HepG2 (cell line): ENCODE measurements at regions not wholly inside any gene's neighbourhood (a gene's known extent, or its start where the extent isn't known, plus 50 kb on each side); places are given as distances from the start of the nearest gene placed in this dataset.

Experiments
- AGO1 ChIP-seq: fragments of 200-400 bp; formaldehyde crosslinking; IDR thresholded peaks from 2 replicates; pipeline ENCODE4 v1.6.1; 2017; ENCODE audit warnings: mild to moderate bottlenecking, low read depth, low read length, moderate library complexity; ENCODE audit not compliant: poor library complexity, severe bottlenecking
- ATRX ChIP-seq: sonication (generic); formaldehyde crosslinking; IDR thresholded peaks from 2 replicates; pipeline ENCODE4 v1.4.0; 2020; ENCODE audit warnings: missing genetic modification reagents, borderline replicate concordance
- ERF ChIP-seq: IDR thresholded peaks from 2 replicates; pipeline ENCODE4 v1.6.1; 2018; ENCODE audit warnings: missing biosample characterization, missing genetic modification reagents
- ETV5 ChIP-seq: IDR thresholded peaks from 2 replicates; pipeline ENCODE4 v1.6.1; 2018; ENCODE audit warnings: missing biosample characterization, missing genetic modification reagents, inconsistent platforms, borderline replicate concordance
- GATAD1 ChIP-seq: IDR thresholded peaks from 2 replicates; pipeline ENCODE4 v1.6.1; 2016; ENCODE audit warnings: missing genetic modification reagents, missing compliant biosample characterization
- HMG20B ChIP-seq: conservative IDR thresholded peaks from 2 replicates; pipeline ENCODE4 v1.6.1; 2016; ENCODE audit warnings: missing genetic modification reagents, missing compliant biosample characterization
- HOXA3 ChIP-seq: sonication (generic); formaldehyde crosslinking; IDR thresholded peaks from 2 replicates; pipeline ENCODE4 v1.5.0; 2020; ENCODE audit warnings: missing genetic modification reagents
- KAT2B ChIP-seq: fragments of 150-350 bp; IDR thresholded peaks from 2 replicates; pipeline ENCODE4 v1.6.1; 2014; ENCODE audit warnings: low read depth, low read length, borderline replicate concordance
- KDM2A ChIP-seq: sonication (generic); formaldehyde crosslinking; IDR thresholded peaks from 2 replicates; pipeline ENCODE4 v1.4.0; 2020; ENCODE audit warnings: low read depth, missing genetic modification reagents, borderline replicate concordance
- MBNL3 ChIP-seq: fragments of 250-450 bp; sonication (Bioruptor Pico); conservative IDR thresholded peaks from 2 replicates; pipeline ENCODE4 v1.8.0; 2022; ENCODE audit warnings: mild to moderate bottlenecking, inconsistent platforms
- NFIB ChIP-seq: sonication (generic); formaldehyde crosslinking; IDR thresholded peaks from 2 replicates; pipeline ENCODE4 v1.9.0; 2021; ENCODE audit warnings: missing genetic modification reagents, mild to moderate bottlenecking, borderline replicate concordance
- RBAK ChIP-seq: sonication (generic); formaldehyde crosslinking; IDR thresholded peaks from 2 replicates; pipeline ENCODE4 v1.5.1; 2020; ENCODE audit warnings: mild to moderate bottlenecking, missing genetic modification reagents
- REXO4 ChIP-seq: sonication (generic); formaldehyde crosslinking; IDR thresholded peaks from 2 replicates; pipeline ENCODE4 v1.8.0; 2022; ENCODE audit warnings: missing genetic modification reagents, mild to moderate bottlenecking, borderline replicate concordance
- RNF2 ChIP-seq: fragments of 450-650 bp; conservative IDR thresholded peaks from 2 replicates; pipeline ENCODE4 v1.6.1; 2016; ENCODE audit warnings: low read depth
- SMAD3 ChIP-seq: sonication (generic); formaldehyde crosslinking; IDR thresholded peaks from 2 replicates; pipeline ENCODE4 v1.4.0; 2020; ENCODE audit warnings: missing genetic modification reagents
- TARDBP ChIP-seq: sonication (generic); formaldehyde crosslinking; IDR thresholded peaks from 2 replicates; pipeline ENCODE4 v1.8.0; 2022; ENCODE audit warnings: mild to moderate bottlenecking, missing genetic modification reagents
- TSC22D2 ChIP-seq: sonication (generic); formaldehyde crosslinking; IDR thresholded peaks from 2 replicates; pipeline ENCODE4 v1.5.1; 2020; ENCODE audit warnings: missing genetic modification reagents, mild to moderate bottlenecking, borderline replicate concordance
- YY1 ChIP-seq: IDR thresholded peaks from 2 replicates; pipeline ENCODE4 v1.6.1; 2011; ENCODE audit warnings: low read length, low read depth, moderate library complexity, mild to moderate bottlenecking; ENCODE audit not compliant: insufficient read depth, insufficient replicate concordance
- ZNF34 ChIP-seq: sonication (generic); formaldehyde crosslinking; IDR thresholded peaks from 2 replicates; pipeline ENCODE4 v1.4.0; 2020; ENCODE audit warnings: mild to moderate bottlenecking, missing genetic modification reagents, borderline replicate concordance
- ZNF451 ChIP-seq: sonication (generic); formaldehyde crosslinking; IDR thresholded peaks from 2 replicates; pipeline ENCODE4 v1.5.0; 2020; ENCODE audit warnings: mild to moderate bottlenecking, missing genetic modification reagents
- ZNF556 ChIP-seq: sonication (generic); formaldehyde crosslinking; IDR thresholded peaks from 2 replicates; pipeline ENCODE4 v1.4.0; 2020; ENCODE audit warnings: mild to moderate bottlenecking, missing genetic modification reagents, borderline replicate concordance
- ZNF678 ChIP-seq: sonication (generic); formaldehyde crosslinking; IDR thresholded peaks from 2 replicates; pipeline ENCODE4 v1.4.0; 2020; ENCODE audit warnings: mild to moderate bottlenecking, missing genetic modification reagents
- ZNF883 ChIP-seq: sonication (generic); formaldehyde crosslinking; IDR thresholded peaks from 2 replicates; pipeline ENCODE4 v1.5.1; 2020; ENCODE audit warnings: mild to moderate bottlenecking, missing genetic modification reagents; ENCODE audit errors: not compliant biosample characterization
- ZSCAN31 ChIP-seq: sonication (generic); formaldehyde crosslinking; IDR thresholded peaks from 2 replicates; pipeline ENCODE4 v1.5.0; 2020; ENCODE audit warnings: low read depth, mild to moderate bottlenecking, missing genetic modification reagents
- TF ChIP-seq, protein P1 (sequence below): sonication (generic); IDR thresholded peaks from 2 replicates; pipeline ENCODE4 v1.6.1; 2016; ENCODE audit warnings: low read depth, borderline replicate concordance
- TF ChIP-seq, protein P2 (sequence below): sonication (generic); formaldehyde crosslinking; IDR thresholded peaks from 2 replicates; pipeline ENCODE4 v1.5.0; 2020; ENCODE audit warnings: missing genetic modification reagents, mild to moderate bottlenecking, borderline replicate concordance
- TF ChIP-seq, protein P3 (sequence below): sonication (generic); formaldehyde crosslinking; IDR thresholded peaks from 2 replicates; pipeline ENCODE4 v1.4.0; 2020; ENCODE audit warnings: mild to moderate bottlenecking, low read depth, missing genetic modification reagents
- TF ChIP-seq, protein P4 (sequence below): sonication (generic); formaldehyde crosslinking; conservative IDR thresholded peaks from 2 replicates; pipeline ENCODE4 v1.8.0; 2022; ENCODE audit warnings: missing genetic modification reagents

DNA sequence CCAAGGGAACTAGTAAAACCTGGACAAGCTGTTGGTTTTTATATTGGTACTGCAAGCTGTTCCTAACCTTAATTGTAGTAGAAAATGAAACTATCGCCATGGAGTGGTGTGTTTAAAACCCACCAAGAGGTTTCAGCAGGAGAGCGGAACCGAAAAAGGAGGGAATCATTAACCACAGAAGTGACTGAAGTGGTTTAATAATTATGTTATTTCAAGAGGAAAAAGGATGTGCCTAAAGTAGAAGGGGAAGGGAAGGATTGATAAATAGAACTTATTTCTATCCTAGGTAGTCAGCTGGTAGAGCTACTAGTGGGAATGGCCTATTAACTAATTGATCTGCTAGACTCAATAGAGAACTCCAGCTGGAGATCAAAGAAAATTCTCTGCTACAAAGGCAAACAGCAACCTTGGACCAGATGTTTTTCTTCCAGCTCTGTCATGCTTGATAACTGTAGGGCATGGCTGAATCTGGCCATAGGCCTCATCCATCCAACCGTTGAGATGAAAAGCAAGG is 91.8 kb downstream of the BAMBI start (continued):
- TF ChIP-seq ZNF678 (CRISPR knock-in tag) (no peak), MBNL3 (CRISPR knock-in tag) (no peak), NFIB (no peak), TSC22D2 (no peak), HMG20B (0 out of 2 replicates have a peak, but pooled peaks have one; percentile 26), YY1 (no peak), HOXA3 (CRISPR knock-in tag) (no peak; the same call in 1 of the 2 replicates), REXO4 (no peak), RBAK (no peak), RNF2 (no peak), AGO1 (no peak), ZSCAN31 (no peak), ETV5 (CRISPR knock-in tag) (no peak), ZNF556 (CRISPR knock-in tag) (no peak), ERF (CRISPR knock-in tag) (0 out of 2 replicates have a peak, but pooled peaks have one; percentile 17), ZNF883 (CRISPR knock-in tag) (no peak), ATRX (CRISPR knock-in tag) (no peak), ZNF451 (no peak), TARDBP (0 out of 2 replicates have a peak, but pooled peaks have one; percentile 57), KAT2B (no peak), GATAD1 (no peak), KDM2A (no peak), ZNF34 (CRISPR knock-in tag) (no peak), SMAD3 (CRISPR knock-in tag) (no peak)
- TF ChIP-seq, protein P1, sequence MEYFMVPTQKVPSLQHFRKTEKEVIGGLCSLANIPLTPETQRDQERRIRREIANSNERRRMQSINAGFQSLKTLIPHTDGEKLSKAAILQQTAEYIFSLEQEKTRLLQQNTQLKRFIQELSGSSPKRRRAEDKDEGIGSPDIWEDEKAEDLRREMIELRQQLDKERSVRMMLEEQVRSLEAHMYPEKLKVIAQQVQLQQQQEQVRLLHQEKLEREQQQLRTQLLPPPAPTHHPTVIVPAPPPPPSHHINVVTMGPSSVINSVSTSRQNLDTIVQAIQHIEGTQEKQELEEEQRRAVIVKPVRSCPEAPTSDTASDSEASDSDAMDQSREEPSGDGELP: peak; percentile 98
- TF ChIP-seq, protein P2, sequence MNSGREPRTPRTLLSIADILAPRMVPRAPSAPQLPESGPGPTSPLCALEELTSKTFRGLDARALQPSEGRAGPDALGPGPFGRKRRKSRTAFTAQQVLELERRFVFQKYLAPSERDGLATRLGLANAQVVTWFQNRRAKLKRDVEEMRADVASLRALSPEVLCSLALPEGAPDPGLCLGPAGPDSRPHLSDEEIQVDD (CRISPR knock-in tag): no peak
- TF ChIP-seq, protein P3, sequence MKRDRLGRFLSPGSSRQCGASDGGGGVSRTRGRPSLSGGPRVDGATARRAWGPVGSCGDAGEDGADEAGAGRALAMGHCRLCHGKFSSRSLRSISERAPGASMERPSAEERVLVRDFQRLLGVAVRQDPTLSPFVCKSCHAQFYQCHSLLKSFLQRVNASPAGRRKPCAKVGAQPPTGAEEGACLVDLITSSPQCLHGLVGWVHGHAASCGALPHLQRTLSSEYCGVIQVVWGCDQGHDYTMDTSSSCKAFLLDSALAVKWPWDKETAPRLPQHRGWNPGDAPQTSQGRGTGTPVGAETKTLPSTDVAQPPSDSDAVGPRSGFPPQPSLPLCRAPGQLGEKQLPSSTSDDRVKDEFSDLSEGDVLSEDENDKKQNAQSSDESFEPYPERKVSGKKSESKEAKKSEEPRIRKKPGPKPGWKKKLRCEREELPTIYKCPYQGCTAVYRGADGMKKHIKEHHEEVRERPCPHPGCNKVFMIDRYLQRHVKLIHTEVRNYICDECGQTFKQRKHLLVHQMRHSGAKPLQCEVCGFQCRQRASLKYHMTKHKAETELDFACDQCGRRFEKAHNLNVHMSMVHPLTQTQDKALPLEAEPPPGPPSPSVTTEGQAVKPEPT (CRISPR knock-in tag): no peak
- TF ChIP-seq, protein P4, sequence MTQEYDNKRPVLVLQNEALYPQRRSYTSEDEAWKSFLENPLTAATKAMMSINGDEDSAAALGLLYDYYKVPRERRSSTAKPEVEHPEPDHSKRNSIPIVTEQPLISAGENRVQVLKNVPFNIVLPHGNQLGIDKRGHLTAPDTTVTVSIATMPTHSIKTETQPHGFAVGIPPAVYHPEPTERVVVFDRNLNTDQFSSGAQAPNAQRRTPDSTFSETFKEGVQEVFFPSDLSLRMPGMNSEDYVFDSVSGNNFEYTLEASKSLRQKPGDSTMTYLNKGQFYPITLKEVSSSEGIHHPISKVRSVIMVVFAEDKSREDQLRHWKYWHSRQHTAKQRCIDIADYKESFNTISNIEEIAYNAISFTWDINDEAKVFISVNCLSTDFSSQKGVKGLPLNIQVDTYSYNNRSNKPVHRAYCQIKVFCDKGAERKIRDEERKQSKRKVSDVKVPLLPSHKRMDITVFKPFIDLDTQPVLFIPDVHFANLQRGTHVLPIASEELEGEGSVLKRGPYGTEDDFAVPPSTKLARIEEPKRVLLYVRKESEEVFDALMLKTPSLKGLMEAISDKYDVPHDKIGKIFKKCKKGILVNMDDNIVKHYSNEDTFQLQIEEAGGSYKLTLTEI (CRISPR knock-in tag): no peak
